ENCODE measurements at regions not wholly inside any gene's neighbourhood (a gene's known extent, or its start where the extent isn't known, plus 50 kb on each side); places are given as distances from the start of the nearest gene placed in this dataset.

GRCh38 chr3:182294256-182294655 lies 499.0 kb upstream of the ATP11B start:
- WGBS (ENCODE audit: insufficient coverage) = no CpG with 5 or more reads among the region's 2 CpGs
- Histone ChIP-seq H3K27me3 (ENCODE audit: control insufficient read depth, insufficient read depth, low read length) (no peaks in the 10 kb centered on the region), H3K4me3 (ENCODE audit: low read length) (no peak overlapping the region), H3K4me1 (ENCODE audit: control insufficient read depth, insufficient read depth, low read length) (no peaks in the 10 kb centered on the region), H3K27ac (ENCODE audit: low read length) (no peak overlapping the region), H3K9me3 (replicated peaks; ENCODE audit: control insufficient read depth, low read depth, low read length) (no peaks in the 10 kb centered on the region), H3K36me3 (ENCODE audit: control insufficient read depth, insufficient read depth, low read length) (no peaks in the 10 kb centered on the region)
- DNase-seq = no peak

DNA sequence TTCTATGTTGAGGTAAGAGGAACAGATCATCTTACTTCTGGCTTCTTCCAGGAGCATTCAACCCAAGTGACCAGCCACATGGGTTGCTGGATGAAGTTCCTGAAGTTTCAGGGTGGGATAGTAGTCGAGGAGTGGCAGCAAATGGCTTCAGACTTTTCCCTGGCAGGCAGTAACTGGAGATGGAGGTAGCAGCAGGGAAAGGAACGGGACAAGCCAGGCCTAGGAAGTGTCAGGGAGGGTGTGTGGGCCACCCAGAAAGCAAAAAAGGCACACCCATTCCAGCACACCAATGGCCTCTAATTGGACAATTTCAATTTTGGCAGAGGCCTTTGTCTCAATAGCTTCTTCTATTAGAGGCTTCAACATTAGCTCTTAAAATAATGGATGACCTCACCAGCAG lies 498.6 kb upstream of the ATP11B start:
- Histone ChIP-seq H3K4me3 (ENCODE audit: low read length) (no peak overlapping the region), H3K27ac (ENCODE audit: low read length) (no peak overlapping the region), H3K9me3 (replicated peaks; ENCODE audit: control insufficient read depth, low read depth, low read length) (no peaks in the 10 kb centered on the region), H3K27me3 (ENCODE audit: control insufficient read depth, insufficient read depth, low read length) (no peaks in the 10 kb centered on the region), H3K4me1 (ENCODE audit: control insufficient read depth, insufficient read depth, low read length) (no peaks in the 10 kb centered on the region), H3K36me3 (ENCODE audit: control insufficient read depth, insufficient read depth, low read length) (no peaks in the 10 kb centered on the region)
- WGBS (ENCODE audit: insufficient coverage) = 67% methylated on average over 1 of the region's 2 CpGs
- no peak for DNase-seq

- Histone ChIP-seq H3K27ac (ENCODE audit: low read length) (no peak overlapping the region), H3K4me1 (ENCODE audit: control insufficient read depth, insufficient read depth, low read length) (no peaks in the 10 kb centered on the region), H3K27me3 (ENCODE audit: control insufficient read depth, insufficient read depth, low read length) (no peaks in the 10 kb centered on the region), H3K4me3 (ENCODE audit: low read length) (no peak overlapping the region), H3K9me3 (replicated peaks; ENCODE audit: control insufficient read depth, low read depth, low read length) (no peaks in the 10 kb centered on the region), H3K36me3 (ENCODE audit: control insufficient read depth, insufficient read depth, low read length) (no peaks in the 10 kb centered on the region)
- DNase-seq = no peak
- 100% methylated on average over 2 of the region's 4 CpGs for WGBS (ENCODE audit: insufficient coverage)
Measured at GRCh38 chr3:182300266-182300665, 493.0 kb upstream of the ATP11B start.

GRCh38 chr3:182303169-182303568 lies 490.1 kb upstream of the ATP11B start:
- WGBS (ENCODE audit: insufficient coverage) = no CpG with 5 or more reads among the region's 1 CpG
- Histone ChIP-seq H3K36me3 (ENCODE audit: control insufficient read depth, insufficient read depth, low read length) (no peaks in the 10 kb centered on the region), H3K27ac (ENCODE audit: low read length) (no peak overlapping the region), H3K4me1 (ENCODE audit: control insufficient read depth, insufficient read depth, low read length) (no peaks in the 10 kb centered on the region), H3K9me3 (replicated peaks; ENCODE audit: control insufficient read depth, low read depth, low read length) (no peaks in the 10 kb centered on the region), H3K4me3 (ENCODE audit: low read length) (no peak overlapping the region), H3K27me3 (ENCODE audit: control insufficient read depth, insufficient read depth, low read length) (no peaks in the 10 kb centered on the region)
- DNase-seq = no peak

DNA sequence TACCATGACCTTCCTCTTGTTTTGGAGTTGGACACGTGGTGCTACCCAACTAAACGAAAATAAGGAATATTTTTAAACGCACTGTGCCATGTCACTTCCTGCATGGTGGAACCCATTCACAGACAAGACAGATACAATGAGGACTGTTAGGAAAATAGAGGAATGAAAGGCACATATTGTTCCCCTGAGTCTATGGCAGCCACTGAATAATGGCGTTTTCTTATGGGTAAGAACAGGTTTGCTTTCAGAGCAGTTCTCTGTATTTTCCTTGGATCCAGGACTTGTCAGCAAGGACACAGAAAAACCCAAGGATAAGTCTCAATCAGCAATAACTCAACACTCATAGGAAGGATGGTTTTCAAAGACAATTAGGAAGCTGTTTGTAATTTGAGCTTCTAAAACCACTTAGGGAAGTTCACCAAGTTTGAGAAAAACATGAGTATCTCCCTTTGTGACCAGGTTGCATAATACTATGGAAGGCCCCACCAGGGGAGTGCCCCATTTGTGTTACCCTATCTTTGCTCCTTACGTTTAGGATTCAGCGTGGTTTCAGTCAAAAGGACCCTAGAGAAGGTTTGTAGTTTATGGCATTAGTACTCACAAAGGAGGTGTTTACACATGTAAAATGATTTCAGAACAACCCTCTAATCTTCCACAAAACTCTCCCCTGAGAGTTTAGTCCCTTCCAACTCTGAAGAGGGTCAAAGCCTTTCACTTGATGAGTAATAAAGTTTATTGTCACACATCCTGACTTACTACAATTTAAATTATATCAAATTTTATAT lies 487.2 kb upstream of the ATP11B start:
- H3K4me3 ChIP-seq (ENCODE audit: low read length) = no peak overlapping the region
- H3K27ac ChIP-seq (ENCODE audit: low read length) = no peak overlapping the region
- no peaks in the 10 kb centered on the region for H3K27me3 ChIP-seq (ENCODE audit: control insufficient read depth, insufficient read depth, low read length)
- 81% methylated on average over 3 of the region's 6 CpGs for WGBS (ENCODE audit: insufficient coverage)
- H3K9me3 ChIP-seq (replicated peaks; ENCODE audit: control insufficient read depth, low read depth, low read length) = no peaks in the 10 kb centered on the region
- no peaks in the 10 kb centered on the region for H3K4me1 ChIP-seq (ENCODE audit: control insufficient read depth, insufficient read depth, low read length)
- DNase-seq = no peak
- H3K36me3 ChIP-seq (ENCODE audit: control insufficient read depth, insufficient read depth, low read length) = no peaks in the 10 kb centered on the region

- Histone ChIP-seq H3K4me3 (ENCODE audit: low read length) (no peak overlapping the region), H3K9me3 (replicated peaks; ENCODE audit: control insufficient read depth, low read depth, low read length) (no peaks in the 10 kb centered on the region), H3K27me3 (ENCODE audit: control insufficient read depth, insufficient read depth, low read length) (no peaks in the 10 kb centered on the region), H3K4me1 (ENCODE audit: control insufficient read depth, insufficient read depth, low read length) (no peaks in the 10 kb centered on the region), H3K27ac (ENCODE audit: low read length) (no peak overlapping the region), H3K36me3 (ENCODE audit: control insufficient read depth, insufficient read depth, low read length) (no peaks in the 10 kb centered on the region)
- no CpG with 5 or more reads among the region's 1 CpG for WGBS (ENCODE audit: insufficient coverage)
- DNase-seq = no peak
Measured at GRCh38 chr3:182308328-182308727, 485.0 kb upstream of the ATP11B start.

DNA sequence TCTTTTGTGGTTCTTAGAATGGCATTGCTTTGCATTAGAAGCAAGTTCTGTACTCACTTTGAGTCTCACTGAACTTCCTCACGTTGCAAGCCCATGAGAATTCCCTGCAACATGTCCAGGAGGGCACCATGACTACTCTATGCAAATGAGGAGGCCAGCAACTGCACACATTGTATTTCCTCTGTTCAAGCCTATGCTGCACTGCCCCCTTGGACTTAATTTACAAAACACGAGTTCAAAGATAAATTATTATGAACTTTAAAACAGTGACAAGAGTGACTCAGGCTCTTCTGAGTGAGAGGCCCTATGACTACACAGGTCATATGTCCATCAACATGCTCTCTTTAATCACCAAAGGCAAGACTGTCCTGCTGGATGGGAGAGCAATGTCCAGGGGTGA lies 484.2 kb upstream of the ATP11B start:
- DNase-seq = no peak
- Histone ChIP-seq H3K36me3 (ENCODE audit: control insufficient read depth, insufficient read depth, low read length) (no peaks in the 10 kb centered on the region), H3K4me3 (ENCODE audit: low read length) (no peak overlapping the region), H3K4me1 (ENCODE audit: control insufficient read depth, insufficient read depth, low read length) (no peaks in the 10 kb centered on the region), H3K27ac (ENCODE audit: low read length) (no peak overlapping the region), H3K27me3 (ENCODE audit: control insufficient read depth, insufficient read depth, low read length) (no peaks in the 10 kb centered on the region), H3K9me3 (replicated peaks; ENCODE audit: control insufficient read depth, low read depth, low read length) (no peaks in the 10 kb centered on the region)
- WGBS (ENCODE audit: insufficient coverage) = 25% methylated on average over 1 of the region's 2 CpGs

GRCh38 chr3:182315313-182315712 lies 478.0 kb upstream of the ATP11B start:
- 73% methylated on average over 5 of the region's 5 CpGs for WGBS (ENCODE audit: insufficient coverage)

DNA sequence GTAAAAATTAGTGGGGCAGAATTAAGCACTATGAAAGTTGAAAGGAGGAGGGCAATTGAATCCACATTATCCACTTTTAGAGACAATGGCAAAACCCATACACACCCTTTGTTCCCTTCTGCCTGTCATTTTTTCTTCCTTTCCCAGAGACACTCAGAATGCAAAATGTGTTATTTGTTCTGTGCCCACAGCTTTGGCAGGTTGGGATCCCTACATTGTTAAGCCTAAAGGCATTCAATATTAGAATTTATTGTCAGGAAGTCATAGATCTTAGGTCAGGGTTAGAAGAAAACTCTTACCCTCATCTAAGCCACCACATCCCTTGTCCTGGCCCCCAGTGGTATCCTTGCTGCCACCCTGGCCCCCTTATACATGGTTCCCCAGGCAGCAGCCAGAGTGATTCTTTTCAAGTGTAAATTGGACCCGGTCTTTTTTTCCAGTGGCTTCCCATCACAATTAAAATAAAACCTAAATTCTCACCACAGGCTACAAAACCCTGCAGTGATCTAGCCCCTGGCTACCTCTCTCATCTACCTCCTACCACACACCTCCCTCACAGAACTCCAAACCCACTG lies 470.1 kb upstream of the ATP11B start:
- WGBS (ENCODE audit: insufficient coverage) = no CpG with 5 or more reads among the region's 1 CpG
- Histone ChIP-seq H3K4me1 (ENCODE audit: control insufficient read depth, insufficient read depth, low read length) (no peaks in the 10 kb centered on the region), H3K27ac (ENCODE audit: low read length) (no peak overlapping the region), H3K4me3 (ENCODE audit: low read length) (no peak overlapping the region), H3K27me3 (ENCODE audit: control insufficient read depth, insufficient read depth, low read length) (no peaks in the 10 kb centered on the region), H3K9me3 (replicated peaks; ENCODE audit: control insufficient read depth, low read depth, low read length) (peaks cover 7% of the 10 kb centered on the region), H3K36me3 (ENCODE audit: control insufficient read depth, insufficient read depth, low read length) (no peaks in the 10 kb centered on the region)
- no peak for DNase-seq

More at GRCh38 chr3:182315313-182315712, 478.0 kb upstream of the ATP11B start:
- H3K27me3 ChIP-seq (ENCODE audit: control insufficient read depth, insufficient read depth, low read length) = no peaks in the 10 kb centered on the region
- DNase-seq = no peak
- H3K9me3 ChIP-seq (replicated peaks; ENCODE audit: control insufficient read depth, low read depth, low read length) = peaks cover 19% of the 10 kb centered on the region
- H3K4me1 ChIP-seq (ENCODE audit: control insufficient read depth, insufficient read depth, low read length) = no peaks in the 10 kb centered on the region
- H3K27ac ChIP-seq (ENCODE audit: low read length) = no peak overlapping the region
- H3K4me3 ChIP-seq (ENCODE audit: low read length) = no peak overlapping the region
- H3K36me3 ChIP-seq (ENCODE audit: control insufficient read depth, insufficient read depth, low read length) = no peaks in the 10 kb centered on the region

- H3K36me3 ChIP-seq (ENCODE audit: control insufficient read depth, insufficient read depth, low read length) = no peaks in the 10 kb centered on the region
- no peak overlapping the region for H3K4me3 ChIP-seq (ENCODE audit: low read length)
- no CpG with 5 or more reads among the region's 1 CpG for whole genome bisulfite sequencing (ENCODE audit: insufficient coverage)
- peaks cover 7% of the 10 kb centered on the region for H3K9me3 ChIP-seq (replicated peaks; ENCODE audit: control insufficient read depth, low read depth, low read length)
- no peak for DNase-seq
- H3K27me3 ChIP-seq (ENCODE audit: control insufficient read depth, insufficient read depth, low read length) = no peaks in the 10 kb centered on the region
- H3K4me1 ChIP-seq (ENCODE audit: control insufficient read depth, insufficient read depth, low read length) = no peaks in the 10 kb centered on the region
- no peak overlapping the region for H3K27ac ChIP-seq (ENCODE audit: low read length)
Measured at GRCh38 chr3:182323898-182324297, 469.4 kb upstream of the ATP11B start.
